OCI-LY3 (cell line): ENCODE measurements at regions not wholly inside any gene's neighbourhood (a gene's known extent, or its start where the extent isn't known, plus 50 kb on each side); places are given as distances from the start of the nearest gene placed in this dataset.

ENCODE experiments used
- H2AFZ ChIP-seq: fragments of 200-600, 300-600 bp; shearing (Covaris generic); 2 replicates; pipeline ENCODE4 v1.6.0; 2014; ENCODE audit warnings: antibody characterized with exemption, low read depth, low read length
- H3K27ac ChIP-seq: fragments of 200-600, 300-600 bp; sonication (generic); 2 replicates; pipeline ENCODE4 v1.5.1; 2014; ENCODE audit warnings: mild to moderate bottlenecking, low read length, moderate library complexity, mixed read lengths
- H3K27me3 ChIP-seq: fragments of 200-600, 300-600 bp; sonication (generic); 2 replicates; pipeline ENCODE4 v1.6.1; 2014; ENCODE audit warnings: low read depth, low read length, mixed read lengths
- H3K36me3 ChIP-seq: fragments of 200-600, 300-600 bp; sonication (generic); replicated peaks from 2 replicates; pipeline ENCODE3; 2014; ENCODE audit warnings: low read depth, low read length, mixed read lengths
- H3K4me1 ChIP-seq: fragments of 300-600, 200-600 bp; sonication (generic); 2 replicates; pipeline ENCODE4 v1.6.1; 2014; ENCODE audit warnings: low read length, mixed read lengths
- H3K4me2 ChIP-seq: fragments of 200-600, 300-600 bp; sonication (generic); 2 replicates; pipeline ENCODE4 v1.6.1; 2014; ENCODE audit warnings: low read length, mixed read lengths
- H3K4me3 ChIP-seq: fragments of 300-600, 200-600 bp; sonication (generic); 2 replicates; pipeline ENCODE4 v1.5.1; 2014; ENCODE audit warnings: antibody characterized with exemption, mild to moderate bottlenecking, low read length, moderate library complexity
- H3K79me2 ChIP-seq: fragments of 300-600, 200-600 bp; shearing (Covaris generic); 2 replicates; pipeline ENCODE4 v1.6.1; 2014; ENCODE audit warnings: mild to moderate bottlenecking, low read length, mixed read lengths
- H3K9ac ChIP-seq: fragments of 300-600, 200-600 bp; shearing (Covaris generic); 2 replicates; pipeline ENCODE4 v1.6.0; 2014; ENCODE audit warnings: mild to moderate bottlenecking, low read length, moderate library complexity
- H3K9me3 ChIP-seq: fragments of 200-600, 300-600 bp; shearing (Covaris generic); 2 replicates; pipeline ENCODE4 v1.6.1; 2014; ENCODE audit warnings: low read length, mixed read lengths; ENCODE audit not compliant: insufficient read depth
- H4K20me1 ChIP-seq: fragments of 200-600, 300-600 bp; sonication (generic); 2 replicates; pipeline ENCODE4 v1.6.1; 2016; ENCODE audit warnings: low read length, mixed read lengths; ENCODE audit not compliant: insufficient read depth
- EZH2phosphoT487 ChIP-seq: fragments of 200-600 bp; shearing (Covaris generic); IDR thresholded peaks from 2 replicates; pipeline ENCODE4 v1.6.1; 2018; ENCODE audit warnings: antibody characterized with exemption, mixed run types, low read depth
- TF ChIP-seq, protein P1 (sequence below): fragments of 200-600, 300-600 bp; sonication (generic); IDR thresholded peaks from 2 replicates; pipeline ENCODE4 v1.5.1; 2014; ENCODE audit warnings: antibody characterized with exemption, low read length, low read depth

DNA sequence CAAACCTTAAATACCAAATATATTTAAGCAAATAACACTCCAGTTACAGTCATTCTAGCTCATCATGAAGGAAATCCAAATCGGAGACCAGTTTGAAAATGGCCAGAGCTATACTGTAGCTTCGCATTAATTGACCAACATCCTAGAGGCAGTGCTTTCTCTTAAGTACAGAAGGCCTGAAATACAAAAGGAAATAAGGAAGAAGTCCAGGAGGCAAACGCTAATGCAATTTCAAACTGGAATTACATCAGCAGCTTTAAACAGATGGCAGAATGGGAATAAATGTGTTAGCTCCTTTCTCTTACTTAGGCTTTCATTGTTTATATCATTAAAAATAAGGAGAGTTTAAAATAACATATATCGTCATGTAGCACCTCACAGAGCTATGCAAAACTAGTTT, 197.0 kb downstream of the SEC61B start:
- no peak overlapping the region for H2AFZ ChIP-seq
- H3K4me1 ChIP-seq: peaks cover 12% of the 10 kb centered on the region
- H3K9ac ChIP-seq: no peak overlapping the region
- H3K79me2 ChIP-seq: no peaks in the 10 kb centered on the region
- no peaks in the 10 kb centered on the region for H4K20me1 ChIP-seq
- no peak overlapping the region for H3K4me2 ChIP-seq
- H3K27me3 ChIP-seq: no peaks in the 10 kb centered on the region
- no peak overlapping the region for H3K27ac ChIP-seq
- no peaks in the 10 kb centered on the region for H3K9me3 ChIP-seq
- TF ChIP-seq, protein P1, sequence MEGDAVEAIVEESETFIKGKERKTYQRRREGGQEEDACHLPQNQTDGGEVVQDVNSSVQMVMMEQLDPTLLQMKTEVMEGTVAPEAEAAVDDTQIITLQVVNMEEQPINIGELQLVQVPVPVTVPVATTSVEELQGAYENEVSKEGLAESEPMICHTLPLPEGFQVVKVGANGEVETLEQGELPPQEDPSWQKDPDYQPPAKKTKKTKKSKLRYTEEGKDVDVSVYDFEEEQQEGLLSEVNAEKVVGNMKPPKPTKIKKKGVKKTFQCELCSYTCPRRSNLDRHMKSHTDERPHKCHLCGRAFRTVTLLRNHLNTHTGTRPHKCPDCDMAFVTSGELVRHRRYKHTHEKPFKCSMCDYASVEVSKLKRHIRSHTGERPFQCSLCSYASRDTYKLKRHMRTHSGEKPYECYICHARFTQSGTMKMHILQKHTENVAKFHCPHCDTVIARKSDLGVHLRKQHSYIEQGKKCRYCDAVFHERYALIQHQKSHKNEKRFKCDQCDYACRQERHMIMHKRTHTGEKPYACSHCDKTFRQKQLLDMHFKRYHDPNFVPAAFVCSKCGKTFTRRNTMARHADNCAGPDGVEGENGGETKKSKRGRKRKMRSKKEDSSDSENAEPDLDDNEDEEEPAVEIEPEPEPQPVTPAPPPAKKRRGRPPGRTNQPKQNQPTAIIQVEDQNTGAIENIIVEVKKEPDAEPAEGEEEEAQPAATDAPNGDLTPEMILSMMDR: no peak
- no peak for TF ChIP-seq EZH2phosphoT487
- no peak overlapping the region for H3K4me3 ChIP-seq
- no peaks in the 10 kb centered on the region for H3K36me3 ChIP-seq

DNA sequence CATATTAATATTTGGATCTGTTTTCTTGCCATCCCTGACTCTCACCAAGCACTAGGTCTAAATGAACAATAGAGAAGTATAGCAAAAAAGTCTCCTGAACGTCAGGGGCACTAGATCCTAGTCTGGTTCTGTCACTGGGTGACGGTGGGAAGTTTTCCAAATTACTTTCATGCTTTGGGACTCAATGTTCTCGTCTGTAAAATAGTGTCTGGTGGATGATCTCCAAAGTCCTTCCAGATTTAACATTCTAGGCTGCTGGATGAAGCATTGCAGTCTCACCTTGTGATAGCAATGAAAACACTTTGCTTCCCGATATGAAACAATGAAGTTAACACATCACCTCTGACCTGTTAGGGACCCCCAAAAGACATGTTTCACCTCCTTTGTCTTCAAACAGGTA, 199.3 kb downstream of the SEC61B start:
- H3K36me3 ChIP-seq: no peaks in the 10 kb centered on the region
- H3K27ac ChIP-seq: no peak overlapping the region
- H2AFZ ChIP-seq: no peak overlapping the region
- H3K4me3 ChIP-seq: no peak overlapping the region
- no peaks in the 10 kb centered on the region for H3K27me3 ChIP-seq
- no peak overlapping the region for H3K4me2 ChIP-seq
- no peak for TF ChIP-seq EZH2phosphoT487
- TF ChIP-seq, protein P1: no peak
- H3K79me2 ChIP-seq: no peaks in the 10 kb centered on the region
- H3K9me3 ChIP-seq: no peaks in the 10 kb centered on the region
- H3K9ac ChIP-seq: no peak overlapping the region
- H3K4me1 ChIP-seq: peaks cover 2% of the 10 kb centered on the region
- no peaks in the 10 kb centered on the region for H4K20me1 ChIP-seq

DNA sequence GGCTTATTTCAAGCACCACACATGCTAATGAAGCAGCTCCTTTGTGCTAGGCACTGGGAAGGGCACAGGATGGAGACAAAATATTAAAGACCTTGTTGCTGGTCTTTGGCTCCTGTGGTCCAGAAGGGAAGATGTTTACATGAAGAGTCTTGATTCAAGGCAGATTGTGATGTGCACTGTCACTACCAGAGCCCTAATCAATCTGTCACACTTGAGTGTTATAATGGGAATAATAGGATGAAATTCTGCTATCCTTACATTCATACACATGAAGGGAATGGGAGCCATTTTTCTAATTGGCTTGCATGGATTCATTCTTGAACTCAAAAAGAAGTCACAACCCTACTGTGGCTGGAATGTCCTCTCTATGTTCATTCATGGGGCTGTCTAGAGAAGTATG, 203.0 kb downstream of the SEC61B start:
- H3K4me1 ChIP-seq: peaks cover 9% of the 10 kb centered on the region
- H3K27ac ChIP-seq: no peak overlapping the region
- H3K4me2 ChIP-seq: no peak overlapping the region
- no peaks in the 10 kb centered on the region for H3K27me3 ChIP-seq
- no peak overlapping the region for H3K9ac ChIP-seq
- no peaks in the 10 kb centered on the region for H3K79me2 ChIP-seq
- no peak overlapping the region for H3K4me3 ChIP-seq
- 0 out of 2 replicates have a peak, but pooled peaks cover 4% of the 10 kb centered on the region for H3K9me3 ChIP-seq
- H4K20me1 ChIP-seq: no peaks in the 10 kb centered on the region
- H2AFZ ChIP-seq: no peak overlapping the region
- TF ChIP-seq EZH2phosphoT487: no peak
- TF ChIP-seq, protein P1: no peak
- peaks cover 4% of the 10 kb centered on the region for H3K36me3 ChIP-seq

DNA sequence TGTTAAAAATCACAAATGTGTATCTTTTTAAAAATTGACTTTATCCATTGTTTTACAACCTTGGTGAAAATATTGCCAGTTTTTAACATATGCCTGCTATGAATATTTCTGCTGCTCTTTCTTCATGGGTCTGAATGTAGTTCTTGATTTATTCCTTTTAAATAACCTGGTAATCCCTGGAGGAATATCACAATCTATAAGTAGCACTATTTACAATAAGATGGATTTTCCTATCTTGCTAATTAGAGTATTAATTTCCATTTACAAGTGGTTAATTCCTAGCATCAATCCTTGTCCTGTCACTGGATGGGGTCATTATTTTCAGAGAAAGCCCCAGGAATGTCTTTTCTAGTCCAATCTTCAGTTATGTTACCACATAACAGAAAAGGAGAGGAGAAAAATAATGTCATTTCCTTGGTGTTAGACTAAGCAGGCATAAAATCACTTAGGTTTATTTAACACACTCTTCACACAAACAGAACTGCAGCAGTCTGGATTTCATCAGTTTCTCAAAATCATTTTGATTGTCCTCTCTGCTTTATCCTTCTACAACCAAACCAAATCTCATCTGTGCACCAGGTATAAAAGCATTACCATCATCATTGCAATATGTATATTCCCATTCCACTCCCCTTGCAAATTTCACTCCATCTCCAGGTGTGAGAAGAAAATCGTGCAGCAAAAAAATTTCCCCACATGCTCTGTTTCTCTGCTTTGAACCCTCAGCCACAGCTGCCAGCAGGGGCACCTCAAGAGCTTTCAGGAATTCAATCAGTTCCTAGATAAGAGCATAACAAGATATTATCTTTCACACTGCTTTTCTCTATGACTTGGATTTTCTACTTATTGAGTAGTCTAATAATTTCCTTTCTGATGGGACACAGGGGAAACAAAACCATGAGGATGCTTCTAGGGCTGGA, 204.1 kb downstream of the SEC61B start:
- no peak overlapping the region for H3K27ac ChIP-seq
- H3K9ac ChIP-seq: no peak overlapping the region
- peaks cover 4% of the 10 kb centered on the region for H3K36me3 ChIP-seq
- no peaks in the 10 kb centered on the region for H3K79me2 ChIP-seq
- H3K4me2 ChIP-seq: no peak overlapping the region
- H3K9me3 ChIP-seq: 0 out of 2 replicates have a peak, but pooled peaks cover 4% of the 10 kb centered on the region
- TF ChIP-seq EZH2phosphoT487: no peak
- TF ChIP-seq, protein P1: no peak
- H4K20me1 ChIP-seq: no peaks in the 10 kb centered on the region
- peaks cover 9% of the 10 kb centered on the region for H3K4me1 ChIP-seq
- H2AFZ ChIP-seq: no peak overlapping the region
- H3K27me3 ChIP-seq: no peaks in the 10 kb centered on the region
- no peak overlapping the region for H3K4me3 ChIP-seq
